K562 (cell line): ENCODE measurements at regions not wholly inside any gene's neighbourhood (a gene's known extent, or its start where the extent isn't known, plus 50 kb on each side); places are given as distances from the start of the nearest gene placed in this dataset.
A peak's percentile ranks its signal among the peaks of the same experiment; 100 is the strongest.

Experiments
- ATAC-seq: fragments of 200-7000 bp; cut with Tn5 transposase; 3 replicates; pipeline ENCODE4 v1.9.1; 2020; ENCODE audit warnings: moderate library complexity
- BruUV-seq: library from RNA; stranded (reverse); fragments of 400-500 nt; replicated peaks from 2 replicates; lab custom pipeline; 2021; lab: Mats Ljungman, UMichigan
- CTCF ChIA-PET: fragments of 300-600 bp; formaldehyde crosslinking; extraction: SDS; loops from one replicate; lab custom pipeline; 2021; ENCODE audit warnings: low intra/inter-chr PET ratio; lab: Yijun Ruan, JAX
- POLR2A ChIA-PET: fragments of 300-600, 350-650 bp; sonication (Branson Sonifier 250); formaldehyde crosslinking; extraction: SDS; loops from one replicate; lab custom pipeline; 2021; ENCODE audit warnings: antibody characterized with exemption, inconsistent platforms; lab: Yijun Ruan, JAX
- DNase-seq, 4 experiments: peaks; one replicate each; pipeline versions ENCODE4 v3.0.0 to v3.0.0-alpha.2; 2011 to 2018; ENCODE audit warnings: low spot score in 3 of 4, mixed read lengths in 3 of 4; ENCODE audit errors: extremely low read depth in 1 of 4
- FAIRE-seq: peaks from 2 replicates; lab custom pipeline; 2011; peaks lifted over from hg19 to GRCh38; lab: Jason Lieb, UNC
- H2AFZ ChIP-seq: 2 replicates; pipeline ENCODE4 v1.6.0; 2011; ENCODE audit warnings: low read depth, low read length, control low read depth, inconsistent platforms
- H3K27ac ChIP-seq: fragments of 200-600 bp; 3 replicates; pipeline ENCODE4 v1.8.0; 2011; ENCODE audit warnings: low read depth, mild to moderate bottlenecking, control low read depth, inconsistent platforms, low read length, moderate library complexity, mixed read lengths; ENCODE audit errors: extremely low read depth
- H3K27me3 ChIP-seq, 2 experiments: fragments of 300-600 bp in 1 of 2; 2 replicates in 1 of 2; 3 replicates in 1 of 2; pipeline versions ENCODE4 v1.6.0 to v1.8.0; 2011; ENCODE audit warnings: inconsistent platforms in 2 of 2, low read length in 2 of 2, mild to moderate bottlenecking in 1 of 2, mixed read lengths in 1 of 2, moderate library complexity in 1 of 2; ENCODE audit not compliant: control insufficient read depth in 2 of 2, insufficient read depth in 2 of 2
- H3K36me3 ChIP-seq: fragments of 300-600 bp; 3 replicates; pipeline ENCODE4 v1.8.0; 2011; ENCODE audit warnings: mild to moderate bottlenecking, low read length, inconsistent platforms; ENCODE audit not compliant: control insufficient read depth, insufficient read depth
- H3K4me1 ChIP-seq, 2 experiments: fragments of 200-600 bp in 1 of 2; replicated peaks in 1 of 2; 2 replicates in 1 of 2; 3 replicates in 1 of 2; pipeline versions ENCODE4 v1.5.1 to v1.8.0; 2011; ENCODE audit warnings: inconsistent platforms in 2 of 2, low read length in 2 of 2, mild to moderate bottlenecking in 1 of 2, mixed read lengths in 1 of 2, moderate library complexity in 1 of 2; ENCODE audit not compliant: control insufficient read depth in 2 of 2, insufficient read depth in 2 of 2
- H3K4me2 ChIP-seq: 2 replicates; pipeline ENCODE4 v1.6.1; 2011; ENCODE audit warnings: low read length, control low read depth, inconsistent platforms, mixed read lengths; ENCODE audit not compliant: insufficient read depth
- H3K4me3 ChIP-seq: fragments of 200-600 bp; sonication (generic), shearing (Covaris generic); 2 replicates; pipeline ENCODE4 v1.5.1; 2016; ENCODE audit warnings: control low read depth, inconsistent platforms
- H3K79me2 ChIP-seq: fragments of 200-600 bp; 3 replicates; pipeline ENCODE4 v1.8.0; 2011; ENCODE audit warnings: low read length, inconsistent platforms; ENCODE audit not compliant: control insufficient read depth, insufficient read depth
- H3K9ac ChIP-seq, 2 experiments: 2 replicates each; pipeline versions ENCODE4 v1.6.0 to v1.6.1; 2011; ENCODE audit warnings: low read depth in 2 of 2, low read length in 2 of 2, control low read depth in 1 of 2, inconsistent platforms in 1 of 2, mild to moderate bottlenecking in 1 of 2, mixed read lengths in 1 of 2; ENCODE audit not compliant: insufficient read depth in 1 of 2
- H3K9me1 ChIP-seq: one replicate; pipeline ENCODE4 v1.6.0; 2011; ENCODE audit warnings: inconsistent platforms, mild to moderate bottlenecking, low read length, moderate library complexity; ENCODE audit not compliant: control insufficient read depth, insufficient read depth
- H3K9me3 ChIP-seq: replicated peaks from 2 replicates; pipeline ENCODE4 v1.5.1; 2011; ENCODE audit warnings: low read depth, low read length, inconsistent platforms; ENCODE audit not compliant: control insufficient read depth, insufficient read depth
- H4K20me1 ChIP-seq: replicated peaks from 2 replicates; pipeline ENCODE4 v1.6.1; 2011; ENCODE audit warnings: low read length, inconsistent platforms, mixed read lengths; ENCODE audit not compliant: control insufficient read depth, insufficient read depth
- ADNP ChIP-seq: fragments of 200-800 bp; sonication (Bioruptor generic); IDR thresholded peaks from 2 replicates; pipeline ENCODE4 v1.6.1; 2016; ENCODE audit warnings: missing genetic modification characterization, missing compliant biosample characterization
- ARID1B ChIP-seq: fragments of 450-650 bp; IDR thresholded peaks from 2 replicates; pipeline ENCODE4 v1.6.1; 2016; ENCODE audit warnings: antibody characterized with exemption, mild to moderate bottlenecking, inconsistent platforms
- CBFA2T3 ChIP-seq: fragments of 450-650 bp; IDR thresholded peaks from 2 replicates; pipeline ENCODE4 v1.6.1; 2017
- FOSL1 ChIP-seq: fragments of 200-800 bp; sonication (Bioruptor generic); conservative IDR thresholded peaks from 2 replicates; pipeline ENCODE4 v1.6.1; 2016; ENCODE audit warnings: missing genetic modification characterization, missing compliant biosample characterization
- MCM5 ChIP-seq: fragments of 450-650 bp; IDR thresholded peaks from 2 replicates; pipeline ENCODE4 v1.6.1; 2016; ENCODE audit warnings: low read depth
- MYBL2 ChIP-seq, 2 experiments: fragments of 450-650 bp in 1 of 2; sonication (generic) in 1 of 2; formaldehyde crosslinking in 1 of 2; IDR thresholded peaks; 2 replicates each; pipeline versions ENCODE4 v1.6.1 to v1.8.1; 2017 to 2022; ENCODE audit warnings: borderline replicate concordance in 1 of 2, inconsistent platforms in 1 of 2, low read depth in 1 of 2, mild to moderate bottlenecking in 1 of 2, missing genetic modification reagents in 1 of 2, moderate library complexity in 1 of 2
- NCOR1 ChIP-seq: fragments of 450-650 bp; IDR thresholded peaks from 2 replicates; pipeline ENCODE4 v1.6.1; 2016; ENCODE audit warnings: mild to moderate bottlenecking, moderate library complexity
- NFIC ChIP-seq: fragments of 450-650 bp; IDR thresholded peaks from 2 replicates; pipeline ENCODE4 v1.6.1; 2017; ENCODE audit warnings: mild to moderate bottlenecking, inconsistent platforms
- NFYB ChIP-seq: IDR thresholded peaks from 2 replicates; pipeline ENCODE4 v1.6.1; 2011; ENCODE audit warnings: mild to moderate bottlenecking, moderate library complexity; ENCODE audit not compliant: insufficient read length; ENCODE audit errors: extremely low read depth
- PCBP1 ChIP-seq: fragments of 200-400 bp; formaldehyde crosslinking; IDR thresholded peaks from 2 replicates; pipeline ENCODE4 v1.6.1; 2018; ENCODE audit warnings: mild to moderate bottlenecking, low read depth, low read length; ENCODE audit not compliant: poor library complexity, severe bottlenecking
- PKNOX1 ChIP-seq: fragments of 450-650 bp; IDR thresholded peaks from 2 replicates; pipeline ENCODE4 v1.6.1; 2016
- RB1 ChIP-seq: fragments of 450-650 bp; IDR thresholded peaks from 2 replicates; pipeline ENCODE4 v1.6.1; 2017; ENCODE audit warnings: low read depth, mild to moderate bottlenecking
- SIX5 ChIP-seq, 2 experiments: IDR thresholded peaks; 2 replicates each; pipeline ENCODE4 v1.6.1; 2011; ENCODE audit warnings: low read length in 2 of 2, borderline replicate concordance in 1 of 2, low read depth in 1 of 2, mild to moderate bottlenecking in 1 of 2, moderate library complexity in 1 of 2; ENCODE audit not compliant: insufficient read depth in 1 of 2
- STAT5A ChIP-seq: IDR thresholded peaks from 2 replicates; pipeline ENCODE4 v1.6.1; 2012; ENCODE audit warnings: low read length, inconsistent platforms, borderline replicate concordance
- TAL1 ChIP-seq: fragments of 450-650 bp; IDR thresholded peaks from 2 replicates; pipeline ENCODE4 v1.6.1; 2016; ENCODE audit warnings: mild to moderate bottlenecking
- TCF3 ChIP-seq: sonication (generic); formaldehyde crosslinking; IDR thresholded peaks from 2 replicates; pipeline ENCODE4 v1.4.0; 2020; ENCODE audit warnings: mild to moderate bottlenecking, missing genetic modification reagents
- ZBTB34 ChIP-seq: fragments of 250-450 bp; sonication (Bioruptor Pico); IDR thresholded peaks from 2 replicates; pipeline ENCODE4 v1.8.0; 2021; ENCODE audit warnings: mild to moderate bottlenecking, moderate library complexity
- ZNF24 ChIP-seq: fragments of 450-650 bp; IDR thresholded peaks from 2 replicates; pipeline ENCODE4 v1.6.1; 2016
- ZNF75A ChIP-seq: fragments of 450-650 bp; formaldehyde crosslinking; IDR thresholded peaks from 2 replicates; pipeline ENCODE4 v1.4.0; 2020; ENCODE audit warnings: mild to moderate bottlenecking
- WGBS: fragments of 100-300 bp; shearing (Covaris generic); methylation state at CpG from one replicate; pipeline ENCODE4 v1.1.6; 2016; ENCODE audit warnings: low coverage, mixed read lengths; ENCODE audit not compliant: insufficient coverage; ENCODE audit errors: missing lambda C conversion rate; 5-methylcytosine and 5-hydroxymethylcytosine counted together
- in situ Hi-C: fragments of 300-500 bp; cut with MboI; formaldehyde crosslinking; loops from 4 replicates; pipeline ENCODE4 v1.15.0; 2018; ENCODE audit warnings: inconsistent platforms, mixed read lengths
- intact Hi-C: fragments of 100-400 bp; cut with micrococcal nuclease; formaldehyde crosslinking; loops from 2 replicates; pipeline ENCODE4 v1.14.2; 2022
- TF ChIP-seq, protein P1 (sequence below): fragments of 200-800 bp; sonication (Bioruptor generic); IDR thresholded peaks from 2 replicates; pipeline ENCODE4 v1.6.1; 2017; ENCODE audit warnings: missing genetic modification characterization, missing compliant biosample characterization

GRCh38 chrX:109841869-109842579 is 109.0 kb upstream of the ACSL4 start:
- no peak overlapping the region for H3K4me3 ChIP-seq
- H2AFZ ChIP-seq = peak overlapping the region; percentile 43
- peak; percentile 14 to 58 (median 21) for DNase-seq
- in situ Hi-C loops = no loop called here
- no peaks in the 10 kb centered on the region for H3K9me1 ChIP-seq
- peaks cover 0 to 31% of the 10 kb centered on the region in 2 experiments; a peak in 3 of 5 replicates for H3K4me1 ChIP-seq
- H3K9me3 ChIP-seq = no peaks in the 10 kb centered on the region
- peak; percentile 15 for FAIRE-seq
- 14% methylated on average over 1 of the region's 4 CpGs for WGBS
- no peaks in the 10 kb centered on the region for H3K27me3 ChIP-seq
- no peak overlapping the region; the same call in 2 of the 3 replicates for H3K27ac ChIP-seq
- no peaks in the 10 kb centered on the region for H3K79me2 ChIP-seq
- ChIA-PET CTCF (interaction anchor here (0.6 kb wide), 1 partner anchor 129 kb away, joined by 3 read pairs; no protein-coding TSS in a partner anchor), POLR2A (interaction anchor here (0.6 to 1.0 kb wide), 2 partner anchors 9 to 10 kb away, joined by 3 read pairs; no protein-coding TSS in a partner anchor)
- no peak overlapping the region for H3K9ac ChIP-seq
- H3K4me2 ChIP-seq = peak overlapping the region; percentile 40
- H4K20me1 ChIP-seq = no peaks in the 10 kb centered on the region
- ATAC-seq = no peak
- intact Hi-C loops = loop anchor here (5.0 kb wide), 2 partner anchors 60 to 110 kb away; partner anchors contain the start of gene ACSL4
- no peaks in the 10 kb centered on the region for H3K36me3 ChIP-seq
- BruUV-seq = no TSS peak
- TF ChIP-seq NFIC = peak; percentile 74
- no peak for TF ChIP-seq ZBTB34 (CRISPR knock-in tag)
- TF ChIP-seq PCBP1 = no peak
- TF ChIP-seq TCF3 = peak; percentile 73
- TF ChIP-seq ARID1B = peak; percentile 61
- no peak for TF ChIP-seq SIX5 (IDR thresholded peaks at IDR 0.05; ENCODE audit: borderline replicate concordance in 1 of 2, insufficient read depth in 1 of 2, low read depth in 1 of 2, low read length in 2 of 2)
- no peak for TF ChIP-seq PKNOX1
- TF ChIP-seq RB1 = no peak
- no peak for TF ChIP-seq MCM5
- TF ChIP-seq, protein P1, sequence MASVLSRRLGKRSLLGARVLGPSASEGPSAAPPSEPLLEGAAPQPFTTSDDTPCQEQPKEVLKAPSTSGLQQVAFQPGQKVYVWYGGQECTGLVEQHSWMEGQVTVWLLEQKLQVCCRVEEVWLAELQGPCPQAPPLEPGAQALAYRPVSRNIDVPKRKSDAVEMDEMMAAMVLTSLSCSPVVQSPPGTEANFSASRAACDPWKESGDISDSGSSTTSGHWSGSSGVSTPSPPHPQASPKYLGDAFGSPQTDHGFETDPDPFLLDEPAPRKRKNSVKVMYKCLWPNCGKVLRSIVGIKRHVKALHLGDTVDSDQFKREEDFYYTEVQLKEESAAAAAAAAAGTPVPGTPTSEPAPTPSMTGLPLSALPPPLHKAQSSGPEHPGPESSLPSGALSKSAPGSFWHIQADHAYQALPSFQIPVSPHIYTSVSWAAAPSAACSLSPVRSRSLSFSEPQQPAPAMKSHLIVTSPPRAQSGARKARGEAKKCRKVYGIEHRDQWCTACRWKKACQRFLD (CRISPR knock-in tag) = 0 out of 2 replicates have a peak, but pooled peaks have one; percentile 27
- peak; percentile 53 for TF ChIP-seq NCOR1
- peak; percentile 38 for TF ChIP-seq TAL1
- TF ChIP-seq CBFA2T3 = peak; percentile 83
- TF ChIP-seq ZNF24 = peak; percentile 69
- TF ChIP-seq MYBL2 (IDR thresholded peaks at IDR 0.05; ENCODE audit: low read depth) = no peak
- TF ChIP-seq MYBL2 (CRISPR knock-in tag; IDR thresholded peaks at IDR 0.05; ENCODE audit: borderline replicate concordance) = no peak
- no peak for TF ChIP-seq ADNP
- peak; percentile 40 for TF ChIP-seq NFYB
- 0 out of 2 replicates have a peak, but pooled peaks have one; percentile 33 for TF ChIP-seq FOSL1 (tag)
- peak; percentile 46 for TF ChIP-seq STAT5A
- no peak for TF ChIP-seq ZNF75A (CRISPR knock-in tag)
